ENCODE measurements at regions not wholly inside any gene's neighbourhood (a gene's known extent, or its start where the extent isn't known, plus 50 kb on each side); places are given as distances from the start of the nearest gene placed in this dataset.

DNA sequence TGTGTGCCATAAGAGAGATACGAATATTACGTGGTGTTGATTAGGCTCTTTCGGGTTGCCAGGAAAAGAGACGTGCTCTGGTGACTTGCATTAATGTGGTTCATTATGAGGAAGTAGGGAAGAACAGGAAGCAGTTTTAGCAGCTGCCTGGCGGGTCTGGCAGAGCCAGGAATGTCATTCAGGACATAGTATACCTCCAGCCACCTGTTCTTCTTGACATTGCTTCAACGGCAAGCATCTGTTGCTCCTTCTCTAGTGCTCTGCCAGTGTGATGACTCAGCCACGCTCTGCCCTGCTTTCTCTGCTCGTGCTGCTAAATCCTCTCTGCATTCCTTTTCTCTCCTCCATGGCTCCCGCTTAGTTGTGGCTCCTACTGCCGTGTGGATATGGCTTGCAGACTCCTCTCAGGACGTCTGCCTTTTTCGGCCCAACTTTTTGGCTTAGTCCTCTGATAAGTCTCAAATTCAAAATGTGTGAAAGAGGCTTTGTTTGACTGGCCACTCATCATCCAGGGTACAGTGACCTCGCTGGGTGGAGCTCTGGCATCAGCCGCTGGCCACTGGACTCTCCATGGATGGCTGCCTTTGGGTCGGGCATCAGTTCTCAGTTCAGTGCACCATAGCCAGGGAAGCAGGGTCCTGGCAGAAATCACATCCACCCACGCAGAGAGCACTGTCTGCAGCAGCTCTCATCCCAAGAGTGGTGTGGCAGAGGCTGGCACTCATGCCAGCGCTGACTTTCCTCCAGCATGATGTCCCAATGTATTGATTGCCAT is 89.3 kb upstream of the KLF3 start:
- BruUV-seq (replicated peaks) = no TSS peak
- ChIA-PET CTCF (no interaction called here), POLR2A (ENCODE audit: unreplicated experiment) (no interaction called here)
- Histone ChIP-seq H2AK9ac (replicated peaks; ENCODE audit: low read depth, low read length, poor library complexity) (no peak overlapping the region), H3K36me3 (ENCODE audit: control insufficient read depth, insufficient read depth, low read length) (no peaks in the 10 kb centered on the region), H3K9me1 (ENCODE audit: insufficient read depth, low read length) (no peaks in the 10 kb centered on the region), H2BK120ac (ENCODE audit: low read depth, low read length) (no peak overlapping the region), H4K5ac (ENCODE audit: low read depth, low read length) (no peak overlapping the region), H2BK20ac (ENCODE audit: low read depth, low read length) (no peak overlapping the region), H3K27me3 (ENCODE audit: control insufficient read depth, insufficient read depth, low read length) (no peaks in the 10 kb centered on the region), H3K27ac (ENCODE audit: insufficient read depth, low read length) (no peak overlapping the region), H3K14ac (replicated peaks; ENCODE audit: low read depth, low read length) (no peak overlapping the region), H2AK5ac (ENCODE audit: low read depth, low read length) (no peak overlapping the region), H3K4me1 (ENCODE audit: control insufficient read depth, insufficient read depth, low read length) (no peaks in the 10 kb centered on the region), H3K4me2 (ENCODE audit: low read depth, low read length) (no peak overlapping the region), H3K18ac (ENCODE audit: low read depth, low read length) (no peak overlapping the region), H3K56ac (ENCODE audit: extremely low read depth, insufficient read depth, low read length) (no peak overlapping the region), H4K20me1 (ENCODE audit: insufficient read depth, low read length) (no peaks in the 10 kb centered on the region), H4K8ac (ENCODE audit: low read depth in 2 of 2, low read length in 2 of 2) (no peak overlapping the region), H2BK15ac (ENCODE audit: low read depth, low read length) (no peak overlapping the region), H2AFZ (replicated peaks; ENCODE audit: low read length, poor library complexity) (no peak overlapping the region), H2BK5ac (ENCODE audit: low read depth, low read length, poor library complexity, severe bottlenecking) (no peak overlapping the region), H3K4ac (ENCODE audit: low read depth, low read length) (no peak overlapping the region), H3K9me3 (ENCODE audit: control insufficient read depth, insufficient read depth, low read length) (no peaks in the 10 kb centered on the region), H3K79me1 (ENCODE audit: low read depth in 1 of 2, low read length in 2 of 2) (no peaks in the 10 kb centered on the region), H3K9ac (ENCODE audit: low read depth, low read length) (no peak overlapping the region), H4K91ac (ENCODE audit: insufficient read depth, low read depth, low read length) (no peak overlapping the region), H3K4me3 (ENCODE audit: insufficient read depth, low read depth, low read length) (no peak overlapping the region), H3K23ac (ENCODE audit: low read depth, low read length) (no peak overlapping the region)
- intact Hi-C loops (cut with micrococcal nuclease) = no loop called here
- in situ Hi-C loops (cut with MboI; ENCODE audit: low sequenced_read_pairs) = no loop called here
- 68% methylated on average over 5 of the region's 17 CpGs; no CpG with 5 or more reads in 1 of the 2 experiments for WGBS, 2 experiments (ENCODE audit: extremely low coverage in 2 of 2, insufficient read length in 1 of 2)
- no peak for DNase-seq
- no peak for ATAC-seq (ENCODE audit: low read depth)
- dilution Hi-C loops (cut with HindIII; ENCODE audit: low sequenced_read_pairs, unreplicated experiment) = no loop called here
- TF ChIP-seq RAD21 (IDR thresholded peaks at IDR 0.05; ENCODE audit: low read length) (no peak), POLR2A (IDR thresholded peaks at IDR 0.05; ENCODE audit: low read depth, low read length) (no peak), BHLHE40 (IDR thresholded peaks at IDR 0.05; ENCODE audit: low read depth, low read length) (no peak), CEBPB (IDR thresholded peaks at IDR 0.05; ENCODE audit: low read depth, low read length) (no peak), FOS (IDR thresholded peaks at IDR 0.05; ENCODE audit: low read depth, low read length) (no peak), MAZ (IDR thresholded peaks at IDR 0.05; ENCODE audit: borderline replicate concordance, low read depth, low read length) (no peak), MAFK (IDR thresholded peaks at IDR 0.05; ENCODE audit: low read depth, low read length) (no peak), RCOR1 (IDR thresholded peaks at IDR 0.05; ENCODE audit: insufficient replicate concordance, low read length) (no peak), SMC3 (IDR thresholded peaks at IDR 0.05; ENCODE audit: low read depth, low read length) (no peak), CHD1 (IDR thresholded peaks at IDR 0.05; ENCODE audit: low read depth, low read length) (no peak), RFX5 (IDR thresholded peaks at IDR 0.05; ENCODE audit: low read depth, low read length) (no peak), MXI1 (IDR thresholded peaks at IDR 0.05; ENCODE audit: borderline replicate concordance, low read depth, low read length) (no peak), NFE2L2 (IDR thresholded peaks at IDR 0.05; ENCODE audit: low read depth, low read length) (no peak)
- TF ChIP-seq, protein P1, sequence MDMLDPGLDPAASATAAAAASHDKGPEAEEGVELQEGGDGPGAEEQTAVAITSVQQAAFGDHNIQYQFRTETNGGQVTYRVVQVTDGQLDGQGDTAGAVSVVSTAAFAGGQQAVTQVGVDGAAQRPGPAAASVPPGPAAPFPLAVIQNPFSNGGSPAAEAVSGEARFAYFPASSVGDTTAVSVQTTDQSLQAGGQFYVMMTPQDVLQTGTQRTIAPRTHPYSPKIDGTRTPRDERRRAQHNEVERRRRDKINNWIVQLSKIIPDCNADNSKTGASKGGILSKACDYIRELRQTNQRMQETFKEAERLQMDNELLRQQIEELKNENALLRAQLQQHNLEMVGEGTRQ (IDR thresholded peaks at IDR 0.05; ENCODE audit: low read depth, low read length) = no peak
- TF ChIP-seq, protein P2, sequence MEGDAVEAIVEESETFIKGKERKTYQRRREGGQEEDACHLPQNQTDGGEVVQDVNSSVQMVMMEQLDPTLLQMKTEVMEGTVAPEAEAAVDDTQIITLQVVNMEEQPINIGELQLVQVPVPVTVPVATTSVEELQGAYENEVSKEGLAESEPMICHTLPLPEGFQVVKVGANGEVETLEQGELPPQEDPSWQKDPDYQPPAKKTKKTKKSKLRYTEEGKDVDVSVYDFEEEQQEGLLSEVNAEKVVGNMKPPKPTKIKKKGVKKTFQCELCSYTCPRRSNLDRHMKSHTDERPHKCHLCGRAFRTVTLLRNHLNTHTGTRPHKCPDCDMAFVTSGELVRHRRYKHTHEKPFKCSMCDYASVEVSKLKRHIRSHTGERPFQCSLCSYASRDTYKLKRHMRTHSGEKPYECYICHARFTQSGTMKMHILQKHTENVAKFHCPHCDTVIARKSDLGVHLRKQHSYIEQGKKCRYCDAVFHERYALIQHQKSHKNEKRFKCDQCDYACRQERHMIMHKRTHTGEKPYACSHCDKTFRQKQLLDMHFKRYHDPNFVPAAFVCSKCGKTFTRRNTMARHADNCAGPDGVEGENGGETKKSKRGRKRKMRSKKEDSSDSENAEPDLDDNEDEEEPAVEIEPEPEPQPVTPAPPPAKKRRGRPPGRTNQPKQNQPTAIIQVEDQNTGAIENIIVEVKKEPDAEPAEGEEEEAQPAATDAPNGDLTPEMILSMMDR (conservative IDR thresholded peaks at IDR 0.05; ENCODE audit: low read depth, low read length) = no peak
- TF ChIP-seq, protein P3, sequence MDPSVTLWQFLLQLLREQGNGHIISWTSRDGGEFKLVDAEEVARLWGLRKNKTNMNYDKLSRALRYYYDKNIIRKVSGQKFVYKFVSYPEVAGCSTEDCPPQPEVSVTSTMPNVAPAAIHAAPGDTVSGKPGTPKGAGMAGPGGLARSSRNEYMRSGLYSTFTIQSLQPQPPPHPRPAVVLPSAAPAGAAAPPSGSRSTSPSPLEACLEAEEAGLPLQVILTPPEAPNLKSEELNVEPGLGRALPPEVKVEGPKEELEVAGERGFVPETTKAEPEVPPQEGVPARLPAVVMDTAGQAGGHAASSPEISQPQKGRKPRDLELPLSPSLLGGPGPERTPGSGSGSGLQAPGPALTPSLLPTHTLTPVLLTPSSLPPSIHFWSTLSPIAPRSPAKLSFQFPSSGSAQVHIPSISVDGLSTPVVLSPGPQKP (IDR thresholded peaks at IDR 0.05; ENCODE audit: borderline replicate concordance, low read depth, low read length) = no peak

All from IMR-90 (cell line).